CD1c-positive myeloid dendritic cell (primary cell): ENCODE measurements at regions not wholly inside any gene's neighbourhood (a gene's known extent, or its start where the extent isn't known, plus 50 kb on each side); places are given as distances from the start of the nearest gene placed in this dataset.

ENCODE experiments used
- DNase-seq: peaks from one replicate; pipeline ENCODE4 v3.0.0-alpha.2; 2016; ENCODE audit errors: extremely low spot score

GRCh38 chr5:133738271-133738670 is 125.9 kb upstream of the FSTL4 start:
- DNase-seq: no peak

GRCh38 chr5:133736512-133736911 is 124.2 kb upstream of the FSTL4 start:
- no peak for DNase-seq

- DNase-seq: no peak
Observed at GRCh38 chr5:133735346-133735745, 123.0 kb upstream of the FSTL4 start.

- DNase-seq: no peak
Observed at GRCh38 chr5:133734916-133735315, 122.6 kb upstream of the FSTL4 start.

- no peak for DNase-seq
Observed at GRCh38 chr5:133732536-133732935, 120.2 kb upstream of the FSTL4 start.

GRCh38 chr5:133731951-133732350 is 119.6 kb upstream of the FSTL4 start:
- DNase-seq: no peak

- DNase-seq: no peak
Observed at GRCh38 chr5:133730866-133731265, 118.5 kb upstream of the FSTL4 start.

GRCh38 chr5:133730346-133730745 is 118.0 kb upstream of the FSTL4 start:
- DNase-seq: no peak

- no peak for DNase-seq
Observed at GRCh38 chr5:133729800-133730199, 117.5 kb upstream of the FSTL4 start.

GRCh38 chr5:133728475-133728874 is 116.1 kb upstream of the FSTL4 start:
- DNase-seq: no peak

- no peak for DNase-seq
Observed at GRCh38 chr5:133727636-133728035, 115.3 kb upstream of the FSTL4 start.

GRCh38 chr5:133723651-133724366 is 111.5 kb upstream of the FSTL4 start:
- no peak for DNase-seq

- DNase-seq: no peak
Observed at GRCh38 chr5:133723126-133723525, 110.8 kb upstream of the FSTL4 start.

GRCh38 chr5:133721365-133721764 is 109.0 kb upstream of the FSTL4 start:
- DNase-seq: no peak

GRCh38 chr5:133718457-133718856 is 106.1 kb upstream of the FSTL4 start:
- DNase-seq: no peak

GRCh38 chr5:133716532-133717183 is 104.3 kb upstream of the FSTL4 start:
- DNase-seq: no peak

- no peak for DNase-seq
Observed at GRCh38 chr5:133715616-133716015, 103.3 kb upstream of the FSTL4 start.

- DNase-seq: no peak
Observed at GRCh38 chr5:133715216-133715615, 102.9 kb upstream of the FSTL4 start.

- DNase-seq: no peak
Observed at GRCh38 chr5:133714161-133714915, 102.0 kb upstream of the FSTL4 start.

GRCh38 chr5:133713751-133714150 is 101.4 kb upstream of the FSTL4 start:
- DNase-seq: no peak

- DNase-seq: no peak
Observed at GRCh38 chr5:133713209-133713608, 100.9 kb upstream of the FSTL4 start.

- DNase-seq: no peak
Observed at GRCh38 chr5:133712562-133712961, 100.2 kb upstream of the FSTL4 start.

GRCh38 chr5:133709209-133709725 is 96.9 kb upstream of the FSTL4 start:
- DNase-seq: no peak
